ENCODE measurements at regions not wholly inside any gene's neighbourhood (a gene's known extent, or its start where the extent isn't known, plus 50 kb on each side); places are given as distances from the start of the nearest gene placed in this dataset.
"Not testable (repeated sequence)": the region's sequence is repeated elsewhere in the genome, so short reads cannot be mapped to it uniquely, and the experiment has no call there.

DNA sequence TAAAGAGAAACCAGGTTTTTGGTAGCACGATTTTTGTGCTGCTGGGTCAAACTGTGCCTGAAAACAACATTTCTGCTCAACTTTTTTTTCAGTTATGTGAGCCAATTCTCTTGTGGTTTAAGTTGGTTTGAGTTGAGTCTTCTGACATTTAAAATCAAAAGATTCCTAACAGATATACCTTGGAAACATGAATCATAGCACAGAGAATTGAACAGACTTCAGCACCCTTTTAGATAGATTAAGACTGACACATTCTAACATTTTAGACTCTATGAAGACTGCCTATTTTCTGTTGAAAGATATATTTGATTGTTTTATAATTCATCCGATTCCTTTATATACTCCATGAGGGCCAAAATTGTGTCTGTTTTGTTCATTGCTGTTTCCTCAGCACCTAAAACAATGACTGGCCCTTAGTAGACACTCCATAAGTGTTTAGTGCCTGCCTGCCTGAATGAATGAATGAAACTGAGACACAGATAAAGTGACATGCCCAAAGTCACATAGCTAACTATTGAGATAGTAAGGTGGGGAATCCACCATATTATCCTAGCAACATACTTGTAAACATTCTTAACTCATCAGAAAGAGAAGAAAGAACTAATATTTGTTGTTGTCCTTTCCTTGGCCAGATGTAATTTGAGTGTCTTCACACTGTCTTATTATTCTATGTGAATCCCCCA is 624.0 kb downstream of the MID1IP1 start:
- TF ChIP-seq, protein P1, sequence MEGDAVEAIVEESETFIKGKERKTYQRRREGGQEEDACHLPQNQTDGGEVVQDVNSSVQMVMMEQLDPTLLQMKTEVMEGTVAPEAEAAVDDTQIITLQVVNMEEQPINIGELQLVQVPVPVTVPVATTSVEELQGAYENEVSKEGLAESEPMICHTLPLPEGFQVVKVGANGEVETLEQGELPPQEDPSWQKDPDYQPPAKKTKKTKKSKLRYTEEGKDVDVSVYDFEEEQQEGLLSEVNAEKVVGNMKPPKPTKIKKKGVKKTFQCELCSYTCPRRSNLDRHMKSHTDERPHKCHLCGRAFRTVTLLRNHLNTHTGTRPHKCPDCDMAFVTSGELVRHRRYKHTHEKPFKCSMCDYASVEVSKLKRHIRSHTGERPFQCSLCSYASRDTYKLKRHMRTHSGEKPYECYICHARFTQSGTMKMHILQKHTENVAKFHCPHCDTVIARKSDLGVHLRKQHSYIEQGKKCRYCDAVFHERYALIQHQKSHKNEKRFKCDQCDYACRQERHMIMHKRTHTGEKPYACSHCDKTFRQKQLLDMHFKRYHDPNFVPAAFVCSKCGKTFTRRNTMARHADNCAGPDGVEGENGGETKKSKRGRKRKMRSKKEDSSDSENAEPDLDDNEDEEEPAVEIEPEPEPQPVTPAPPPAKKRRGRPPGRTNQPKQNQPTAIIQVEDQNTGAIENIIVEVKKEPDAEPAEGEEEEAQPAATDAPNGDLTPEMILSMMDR (IDR thresholded peaks at IDR 0.05), result no peak
- DNase-seq (ENCODE audit: low spot score), result no peak
- Histone ChIP-seq H3K9me3 (no peaks in the 10 kb centered on the region), H3K27ac (no peak overlapping the region), H3K36me3 (no peaks in the 10 kb centered on the region), H3K4me3 (no peak overlapping the region), H3K27me3 (no peaks in the 10 kb centered on the region), H3K4me1 (no peaks in the 10 kb centered on the region)

DNA sequence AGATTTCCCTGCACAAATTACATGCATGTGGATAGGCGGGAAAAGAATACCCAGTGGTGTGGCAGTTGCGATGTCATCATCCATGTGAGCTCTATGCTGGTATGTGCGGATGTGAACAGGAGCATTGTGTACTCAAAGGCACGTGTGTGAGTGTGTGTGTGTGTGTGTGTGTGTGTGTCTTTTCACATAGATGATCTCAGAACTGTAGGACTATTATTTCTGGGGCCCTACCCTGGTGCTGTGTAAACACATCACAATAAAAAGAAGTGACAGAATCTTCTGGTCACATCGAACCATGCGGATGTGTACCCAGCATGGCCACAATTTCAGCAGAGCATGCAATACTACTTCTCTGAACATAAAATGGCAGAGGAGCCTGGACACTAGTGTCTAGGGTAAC is 624.8 kb downstream of the MID1IP1 start:
- no peaks in the 10 kb centered on the region for H3K9me3 ChIP-seq
- no peaks in the 10 kb centered on the region for H3K27me3 ChIP-seq
- H3K4me3 ChIP-seq, result no peak overlapping the region
- no peaks in the 10 kb centered on the region for H3K4me1 ChIP-seq
- H3K27ac ChIP-seq, result no peak overlapping the region
- no peak for DNase-seq (ENCODE audit: low spot score)
- H3K36me3 ChIP-seq, result no peaks in the 10 kb centered on the region
- TF ChIP-seq, protein P1 (IDR thresholded peaks at IDR 0.05), result no peak

- no peaks in the 10 kb centered on the region for H3K9me3 ChIP-seq
- no peak overlapping the region for H3K27ac ChIP-seq
- no peak for DNase-seq (ENCODE audit: low spot score)
- no peak overlapping the region for H3K4me3 ChIP-seq
- no peaks in the 10 kb centered on the region for H3K4me1 ChIP-seq
- TF ChIP-seq, protein P1 (IDR thresholded peaks at IDR 0.05), result no peak
- H3K27me3 ChIP-seq, result no peaks in the 10 kb centered on the region
- H3K36me3 ChIP-seq, result no peaks in the 10 kb centered on the region
These were observed 626.2 kb downstream of the MID1IP1 start for GRCh38 chrX:39427492-39427891.

GRCh38 chrX:39427906-39428305 is 626.6 kb downstream of the MID1IP1 start:
- H3K27ac ChIP-seq, result no peak overlapping the region
- H3K27me3 ChIP-seq, result no peaks in the 10 kb centered on the region
- H3K4me3 ChIP-seq, result no peak overlapping the region
- no peaks in the 10 kb centered on the region for H3K9me3 ChIP-seq
- TF ChIP-seq, protein P1 (IDR thresholded peaks at IDR 0.05), result no peak
- H3K36me3 ChIP-seq, result no peaks in the 10 kb centered on the region
- DNase-seq (ENCODE audit: low spot score), result no peak
- H3K4me1 ChIP-seq, result no peaks in the 10 kb centered on the region

GRCh38 chrX:39430551-39430950 is 629.3 kb downstream of the MID1IP1 start:
- no peaks in the 10 kb centered on the region for H3K27me3 ChIP-seq
- no peaks in the 10 kb centered on the region for H3K4me1 ChIP-seq
- no peaks in the 10 kb centered on the region for H3K9me3 ChIP-seq
- no peak overlapping the region for H3K4me3 ChIP-seq
- DNase-seq (ENCODE audit: low spot score), result no peak
- no peaks in the 10 kb centered on the region for H3K36me3 ChIP-seq
- no peak overlapping the region for H3K27ac ChIP-seq
- TF ChIP-seq, protein P1 (IDR thresholded peaks at IDR 0.05), result no peak

DNA sequence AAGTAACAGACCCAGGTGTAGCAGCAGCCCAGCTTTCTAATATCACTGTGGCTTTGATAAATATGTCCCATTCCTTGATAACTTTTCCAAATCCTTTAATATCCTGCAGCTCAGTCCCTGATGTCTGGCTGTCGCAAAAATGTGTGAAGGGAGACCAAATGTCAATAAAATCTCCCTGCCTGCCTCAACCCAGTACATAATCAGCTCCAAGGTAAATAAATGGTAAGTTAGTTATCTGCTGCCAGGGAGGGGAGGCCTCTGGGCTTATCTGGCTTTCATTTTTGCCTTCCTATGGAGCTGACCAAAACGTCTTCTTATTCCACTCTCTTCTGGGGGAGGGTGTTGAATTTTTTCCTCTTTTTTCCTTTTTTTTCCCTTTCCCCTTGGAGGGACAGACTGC is 630.6 kb downstream of the MID1IP1 start:
- H3K27me3 ChIP-seq, result no peaks in the 10 kb centered on the region
- no peak for DNase-seq (ENCODE audit: low spot score)
- no peaks in the 10 kb centered on the region for H3K36me3 ChIP-seq
- H3K4me3 ChIP-seq, result no peak overlapping the region
- H3K4me1 ChIP-seq, result no peaks in the 10 kb centered on the region
- H3K27ac ChIP-seq, result no peak overlapping the region
- peaks cover 0 to 1% of the 10 kb centered on the region in 2 donors for H3K9me3 ChIP-seq
- TF ChIP-seq, protein P1 (IDR thresholded peaks at IDR 0.05), result no peak

DNA sequence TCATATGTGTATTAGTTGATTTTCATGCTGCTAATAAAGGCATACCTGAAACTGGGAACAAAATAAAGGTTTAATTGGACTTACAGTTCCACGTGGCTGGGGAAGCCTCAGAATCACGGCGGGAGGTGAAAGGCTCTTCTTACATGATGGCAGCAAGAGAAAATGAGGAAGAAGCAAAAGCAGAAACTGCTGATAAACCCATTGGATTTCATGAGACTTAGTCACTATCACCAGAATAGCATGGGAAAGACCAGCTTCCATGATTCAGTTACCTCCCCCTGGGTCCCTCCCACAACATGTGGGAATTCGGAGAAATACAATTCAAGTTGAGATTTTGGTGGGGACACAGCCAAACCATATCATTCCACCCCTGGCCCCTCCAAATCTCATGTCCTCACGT is 633.4 kb downstream of the MID1IP1 start:
- not testable (repeated sequence) for H3K4me3 ChIP-seq; H3K9me3 ChIP-seq; DNase-seq (ENCODE audit: low spot score); H3K27ac ChIP-seq; H3K27me3 ChIP-seq; H3K4me1 ChIP-seq; H3K36me3 ChIP-seq

- H3K4me1 ChIP-seq; DNase-seq (ENCODE audit: low spot score); H3K9me3 ChIP-seq; H3K36me3 ChIP-seq; H3K4me3 ChIP-seq; H3K27me3 ChIP-seq; H3K27ac ChIP-seq: not testable (repeated sequence)
These were observed 635.3 kb downstream of the MID1IP1 start for GRCh38 chrX:39436538-39436937.

Data from right atrium auricular region (tissue), 2 donors.